Fibroblast of skin of back (primary cell): ENCODE measurements at regions not wholly inside any gene's neighbourhood (a gene's known extent, or its start where the extent isn't known, plus 50 kb on each side); places are given as distances from the start of the nearest gene placed in this dataset.
"Not testable (repeated sequence)": the region's sequence is repeated elsewhere in the genome, so short reads cannot be mapped to it uniquely, and the experiment has no call there.

Experiments used
- DNase-seq: peaks from one replicate; pipeline ENCODE4 v3.0.0-alpha.2; 2013

GRCh38 chr13:59371229-59371628 is 792.5 kb downstream of the DIAPH3 start:
- no peak for DNase-seq

GRCh38 chr13:59373341-59373740 is 790.4 kb downstream of the DIAPH3 start:
- no peak for DNase-seq

GRCh38 chr13:59374691-59375090 is 789.0 kb downstream of the DIAPH3 start:
- DNase-seq: no peak

GRCh38 chr13:59384154-59384553 is 779.6 kb downstream of the DIAPH3 start:
- DNase-seq: no peak

- peak; percentile 73 for DNase-seq
Observed at GRCh38 chr13:59391696-59392095, 772.0 kb downstream of the DIAPH3 start.

GRCh38 chr13:59392328-59392727 is 771.4 kb downstream of the DIAPH3 start:
- no peak for DNase-seq

GRCh38 chr13:59394496-59394895 is 769.2 kb downstream of the DIAPH3 start:
- no peak for DNase-seq

- peak; percentile 31 for DNase-seq
Observed at GRCh38 chr13:59398127-59398526, 765.6 kb downstream of the DIAPH3 start.

- no peak for DNase-seq
Observed at GRCh38 chr13:59398661-59399060, 765.1 kb downstream of the DIAPH3 start.

GRCh38 chr13:59399513-59399912 is 764.2 kb downstream of the DIAPH3 start:
- DNase-seq: peak; percentile 21

- DNase-seq: no peak
Observed at GRCh38 chr13:59404331-59404730, 759.4 kb downstream of the DIAPH3 start.

GRCh38 chr13:59407251-59407650 is 756.5 kb downstream of the DIAPH3 start:
- not testable (repeated sequence) for DNase-seq

GRCh38 chr13:59408738-59409137 is 755.0 kb downstream of the DIAPH3 start:
- DNase-seq: no peak

GRCh38 chr13:59409211-59409610 is 754.5 kb downstream of the DIAPH3 start:
- DNase-seq: no peak

- no peak for DNase-seq
Observed at GRCh38 chr13:59409634-59410200, 754.0 kb downstream of the DIAPH3 start.

GRCh38 chr13:59413126-59413525 is 750.6 kb downstream of the DIAPH3 start:
- peak; percentile 52 for DNase-seq

GRCh38 chr13:59414006-59414405 is 749.7 kb downstream of the DIAPH3 start:
- DNase-seq: peak; percentile 63

- no peak for DNase-seq
Observed at GRCh38 chr13:59415498-59415897, 748.2 kb downstream of the DIAPH3 start.

- DNase-seq: no peak
Observed at GRCh38 chr13:59416561-59416960, 747.2 kb downstream of the DIAPH3 start.

- DNase-seq: peak; percentile 44
Observed at GRCh38 chr13:59422646-59423045, 741.1 kb downstream of the DIAPH3 start.

- peak; percentile 15 for DNase-seq
Observed at GRCh38 chr13:59423708-59424340, 739.9 kb downstream of the DIAPH3 start.

GRCh38 chr13:59424661-59425060 is 739.1 kb downstream of the DIAPH3 start:
- DNase-seq: peak; percentile 87

GRCh38 chr13:59425211-59425741 is 738.5 kb downstream of the DIAPH3 start:
- DNase-seq: peak; percentile 79

- DNase-seq: no peak
Observed at GRCh38 chr13:59435024-59435423, 728.7 kb downstream of the DIAPH3 start.
